Activated T-cell treated with anti-CD3 and anti-CD28 coated beads, Interleukin-2, amount 50 U/mL, for 4 hours (primary cell): ENCODE measurements at regions not wholly inside any gene's neighbourhood (a gene's known extent, or its start where the extent isn't known, plus 50 kb on each side); places are given as distances from the start of the nearest gene placed in this dataset.

Experiments
- ATAC-seq, 2 donors: fragments of 200-7000 bp; cut with Tn5 transposase; one replicate each; pipeline ENCODE4 v1.10.0; 2021
- DNase-seq: peaks from one replicate; pipeline ENCODE4 v3.0.0-alpha.2; 2020
- H3K27me3 Mint-ChIP-seq: one replicate; pipeline ENCODE4 v1.8.0; 2021; ENCODE audit warnings: low read depth, mixed read lengths
- H3K36me3 Mint-ChIP-seq: one replicate; pipeline ENCODE4 v1.8.0; 2022; ENCODE audit warnings: mixed read lengths; ENCODE audit not compliant: insufficient read depth
- H3K4me1 Mint-ChIP-seq: one replicate; pipeline ENCODE4 v1.8.0; 2021; ENCODE audit warnings: low read depth, mixed read lengths
- H3K4me3 Mint-ChIP-seq: one replicate; pipeline ENCODE4 v1.8.0; 2021; ENCODE audit warnings: mild to moderate bottlenecking, moderate library complexity, mixed read lengths
- H3K9me3 Mint-ChIP-seq: one replicate; pipeline ENCODE4 v1.8.0; 2021; ENCODE audit warnings: mixed read lengths

DNA sequence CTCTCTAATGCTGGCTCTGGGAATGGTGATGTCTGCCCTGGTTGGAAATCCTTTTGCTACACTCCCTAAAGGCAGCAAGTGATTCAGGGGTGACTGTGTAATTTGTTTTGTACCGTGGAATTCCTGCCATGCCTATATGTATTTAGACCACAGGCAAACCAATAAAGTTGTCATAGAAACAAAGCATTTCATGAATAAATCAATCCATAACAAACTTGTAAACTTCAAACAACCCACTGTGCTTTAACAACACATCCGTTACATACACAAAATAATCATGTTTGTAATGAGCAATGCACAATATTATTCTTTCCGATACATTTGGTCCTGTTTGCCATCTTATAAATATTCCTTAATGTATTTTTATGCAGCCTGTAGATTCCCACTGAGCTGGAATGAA is 330.3 kb upstream of the SNX7 start:
- H3K27me3 Mint-ChIP-seq = no peaks in the 10 kb centered on the region
- H3K4me1 Mint-ChIP-seq = no peaks in the 10 kb centered on the region
- no peak overlapping the region for H3K4me3 Mint-ChIP-seq
- DNase-seq = no peak
- no peak for ATAC-seq
- H3K36me3 Mint-ChIP-seq = no peaks in the 10 kb centered on the region
- H3K9me3 Mint-ChIP-seq = no peaks in the 10 kb centered on the region

DNA sequence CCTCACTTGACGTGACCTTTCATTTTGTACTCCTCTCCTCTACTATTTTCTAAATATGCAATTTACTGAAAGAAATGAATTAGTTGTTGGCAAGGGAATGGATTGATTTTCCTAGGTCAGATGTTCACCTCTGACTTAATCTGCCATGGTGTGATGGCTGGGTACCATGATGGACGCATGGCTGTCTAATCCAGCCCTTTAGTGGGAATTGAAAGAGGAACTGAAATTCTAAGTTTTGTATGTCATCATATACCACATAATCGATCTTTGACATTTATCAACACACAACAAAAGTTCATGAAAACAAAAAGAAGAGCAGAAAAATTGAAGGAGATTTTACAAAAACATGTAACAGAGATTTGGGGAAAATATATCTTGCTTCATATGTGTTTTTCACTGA is 331.3 kb upstream of the SNX7 start:
- ATAC-seq = no peak
- no peaks in the 10 kb centered on the region for H3K4me1 Mint-ChIP-seq
- H3K4me3 Mint-ChIP-seq = no peak overlapping the region
- no peaks in the 10 kb centered on the region for H3K36me3 Mint-ChIP-seq
- H3K27me3 Mint-ChIP-seq = no peaks in the 10 kb centered on the region
- H3K9me3 Mint-ChIP-seq = no peaks in the 10 kb centered on the region
- DNase-seq = no peak

DNA sequence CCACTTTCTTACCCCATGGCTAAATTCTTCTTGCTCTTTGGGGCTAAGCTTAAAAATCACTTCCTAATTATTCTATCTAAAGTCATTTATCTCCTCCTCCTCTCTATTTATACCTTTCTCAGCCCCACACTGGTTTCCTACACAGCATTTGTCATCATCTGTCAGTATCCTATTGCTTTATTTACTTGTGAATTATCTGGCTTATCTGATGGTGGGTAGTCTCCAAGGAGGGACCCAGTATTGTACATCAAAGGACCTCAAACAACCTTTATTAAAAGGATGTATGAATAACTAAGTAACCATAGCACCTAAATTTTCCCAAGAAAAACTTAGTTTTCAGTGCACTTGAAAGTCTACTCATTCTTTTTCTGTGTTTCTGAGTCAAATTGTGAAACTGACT is 332.7 kb upstream of the SNX7 start:
- DNase-seq (no peak), ATAC-seq (no peak)
- Mint-ChIP-seq H3K4me3 (no peak overlapping the region), H3K27me3 (no peaks in the 10 kb centered on the region), H3K4me1 (peaks cover 6% of the 10 kb centered on the region), H3K36me3 (no peaks in the 10 kb centered on the region), H3K9me3 (no peaks in the 10 kb centered on the region)

DNA sequence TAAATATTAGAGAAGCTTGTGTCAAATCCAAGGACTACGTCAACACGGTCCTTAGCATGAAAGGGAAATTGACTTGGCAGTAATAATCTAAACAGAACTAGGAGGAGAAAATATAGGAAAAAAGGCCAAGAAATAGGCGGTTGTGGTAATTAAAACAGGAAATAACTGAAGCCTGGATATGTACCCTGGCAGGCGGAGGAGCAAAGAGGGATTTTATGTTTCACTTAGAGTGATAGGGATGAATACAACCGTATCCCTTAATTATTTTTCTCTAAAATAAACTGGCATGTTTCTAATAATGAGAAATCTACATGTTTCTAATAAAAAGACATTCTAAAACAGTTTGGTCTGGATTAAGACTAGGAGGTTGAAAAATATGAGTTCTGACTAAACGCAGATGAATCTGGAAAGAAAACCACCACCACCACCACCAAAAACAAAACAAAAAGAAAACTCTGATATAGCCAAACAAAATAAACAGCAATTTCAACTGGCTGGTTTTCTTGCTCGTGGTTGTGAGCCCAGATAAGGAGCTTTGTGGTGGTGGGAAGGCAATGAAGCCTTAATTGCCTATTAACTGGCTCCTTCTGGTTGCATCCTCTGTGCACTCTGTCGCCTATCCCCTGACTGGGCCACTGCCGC is 334.2 kb upstream of the SNX7 start:
- H3K27me3 Mint-ChIP-seq = no peaks in the 10 kb centered on the region
- peaks cover 13% of the 10 kb centered on the region for H3K4me1 Mint-ChIP-seq
- DNase-seq (no peak), ATAC-seq (no peak)
- H3K4me3 Mint-ChIP-seq = no peak overlapping the region
- no peaks in the 10 kb centered on the region for H3K9me3 Mint-ChIP-seq
- H3K36me3 Mint-ChIP-seq = no peaks in the 10 kb centered on the region

GRCh38 chr1:98325646-98326440 is 335.7 kb upstream of the SNX7 start:
- H3K9me3 Mint-ChIP-seq = no peaks in the 10 kb centered on the region
- no peak for ATAC-seq
- DNase-seq = no peak
- peaks cover 13% of the 10 kb centered on the region for H3K4me1 Mint-ChIP-seq
- no peaks in the 10 kb centered on the region for H3K36me3 Mint-ChIP-seq
- H3K4me3 Mint-ChIP-seq = no peak overlapping the region
- H3K27me3 Mint-ChIP-seq = no peaks in the 10 kb centered on the region

GRCh38 chr1:98323906-98324358 is 337.6 kb upstream of the SNX7 start:
- no peak for ATAC-seq

GRCh38 chr1:98323388-98323787 is 338.1 kb upstream of the SNX7 start:
- Mint-ChIP-seq H3K4me1 (peaks cover 13% of the 10 kb centered on the region), H3K27me3 (peaks cover 2% of the 10 kb centered on the region), H3K36me3 (no peaks in the 10 kb centered on the region), H3K4me3 (no peak overlapping the region), H3K9me3 (peaks cover 5% of the 10 kb centered on the region)
- ATAC-seq (no peak), DNase-seq (no peak)

More at GRCh38 chr1:98323906-98324358, 337.6 kb upstream of the SNX7 start:
- Mint-ChIP-seq H3K36me3 (no peaks in the 10 kb centered on the region), H3K9me3 (peaks cover 5% of the 10 kb centered on the region), H3K27me3 (peaks cover 2% of the 10 kb centered on the region), H3K4me1 (peaks cover 13% of the 10 kb centered on the region), H3K4me3 (peak overlapping the region; percentile 7)
- DNase-seq = no peak

DNA sequence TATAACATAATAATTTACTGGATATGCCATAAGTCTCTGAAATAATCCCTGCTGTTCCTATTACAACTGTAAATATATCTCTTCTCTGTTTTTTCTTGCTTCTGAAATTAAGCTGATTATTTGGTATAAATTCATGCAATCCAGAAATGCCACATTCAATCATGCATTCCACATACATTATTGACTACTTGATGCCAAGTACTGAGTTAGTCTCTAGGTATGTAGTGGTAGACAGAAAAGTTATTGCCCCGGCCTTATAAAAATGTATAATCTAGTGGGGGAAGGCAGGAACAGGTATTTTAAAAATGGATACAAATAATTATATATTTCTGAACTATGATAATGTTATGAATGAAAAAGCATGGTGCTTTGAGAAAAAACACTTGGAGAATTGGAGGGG is 338.6 kb upstream of the SNX7 start:
- peaks cover 13% of the 10 kb centered on the region for H3K4me1 Mint-ChIP-seq
- no peak for ATAC-seq
- H3K36me3 Mint-ChIP-seq = no peaks in the 10 kb centered on the region
- H3K4me3 Mint-ChIP-seq = no peak overlapping the region
- H3K9me3 Mint-ChIP-seq = peaks cover 5% of the 10 kb centered on the region
- H3K27me3 Mint-ChIP-seq = peaks cover 2% of the 10 kb centered on the region
- no peak for DNase-seq

GRCh38 chr1:98322086-98322485 is 339.4 kb upstream of the SNX7 start:
- H3K4me1 Mint-ChIP-seq = peaks cover 13% of the 10 kb centered on the region
- no peaks in the 10 kb centered on the region for H3K36me3 Mint-ChIP-seq
- peaks cover 2% of the 10 kb centered on the region for H3K27me3 Mint-ChIP-seq
- peaks cover 8% of the 10 kb centered on the region for H3K9me3 Mint-ChIP-seq
- ATAC-seq (no peak), DNase-seq (no peak)
- no peak overlapping the region for H3K4me3 Mint-ChIP-seq

DNA sequence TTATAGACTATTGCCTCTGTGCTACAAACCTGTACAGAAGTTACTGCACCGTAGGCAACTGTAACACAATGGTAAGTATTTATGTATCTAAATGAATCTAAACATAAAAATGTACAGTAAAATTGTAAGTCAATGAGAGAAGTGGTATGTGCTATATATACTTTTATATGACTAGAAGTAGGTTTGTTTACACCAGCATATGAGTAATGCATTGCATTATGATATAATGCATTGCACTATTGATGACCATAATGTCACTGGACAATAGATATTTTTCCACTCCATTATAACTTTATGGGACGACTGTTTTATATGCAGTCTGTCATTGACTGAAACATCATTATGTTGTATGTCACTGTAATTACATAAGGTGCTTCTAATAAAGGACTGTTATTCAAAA is 340.3 kb upstream of the SNX7 start:
- ATAC-seq (no peak), DNase-seq (no peak)
- peaks cover 8% of the 10 kb centered on the region for H3K9me3 Mint-ChIP-seq
- peaks cover 2% of the 10 kb centered on the region for H3K27me3 Mint-ChIP-seq
- no peak overlapping the region for H3K4me3 Mint-ChIP-seq
- H3K4me1 Mint-ChIP-seq = peaks cover 13% of the 10 kb centered on the region
- H3K36me3 Mint-ChIP-seq = no peaks in the 10 kb centered on the region

DNA sequence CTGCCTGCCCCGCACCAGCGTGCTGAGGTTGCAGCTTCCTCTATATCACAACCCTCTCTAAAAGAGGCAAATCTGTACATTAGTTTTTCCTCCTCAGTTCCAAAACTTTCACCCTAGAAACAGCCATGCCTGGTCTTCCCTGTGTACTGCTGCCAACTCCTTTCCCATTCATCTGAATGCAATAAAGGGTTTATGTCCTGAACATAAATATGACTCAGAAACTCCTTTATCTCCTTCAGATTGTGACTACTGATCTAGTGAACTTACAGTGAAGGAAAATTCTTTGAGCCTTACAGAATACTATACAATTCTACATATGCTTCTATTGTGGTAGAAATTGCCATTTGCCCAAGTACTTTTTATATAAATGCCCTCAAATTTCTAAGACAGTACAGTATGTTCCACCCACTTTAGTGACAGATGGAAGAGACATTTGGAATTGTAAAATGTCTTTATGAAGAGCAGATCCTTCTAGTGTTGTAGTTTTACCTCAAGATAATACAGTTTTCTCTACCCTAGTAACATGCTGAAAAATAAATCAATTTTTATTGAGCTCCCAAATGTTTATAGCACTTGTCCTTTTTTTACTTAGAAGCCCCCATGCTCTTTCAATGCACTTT is 345.1 kb upstream of the SNX7 start:
- peaks cover 8% of the 10 kb centered on the region for H3K9me3 Mint-ChIP-seq
- H3K4me3 Mint-ChIP-seq = no peak overlapping the region
- ATAC-seq = no peak
- no peaks in the 10 kb centered on the region for H3K4me1 Mint-ChIP-seq
- no peaks in the 10 kb centered on the region for H3K36me3 Mint-ChIP-seq
- peaks cover 2% of the 10 kb centered on the region for H3K27me3 Mint-ChIP-seq
- DNase-seq = no peak

DNA sequence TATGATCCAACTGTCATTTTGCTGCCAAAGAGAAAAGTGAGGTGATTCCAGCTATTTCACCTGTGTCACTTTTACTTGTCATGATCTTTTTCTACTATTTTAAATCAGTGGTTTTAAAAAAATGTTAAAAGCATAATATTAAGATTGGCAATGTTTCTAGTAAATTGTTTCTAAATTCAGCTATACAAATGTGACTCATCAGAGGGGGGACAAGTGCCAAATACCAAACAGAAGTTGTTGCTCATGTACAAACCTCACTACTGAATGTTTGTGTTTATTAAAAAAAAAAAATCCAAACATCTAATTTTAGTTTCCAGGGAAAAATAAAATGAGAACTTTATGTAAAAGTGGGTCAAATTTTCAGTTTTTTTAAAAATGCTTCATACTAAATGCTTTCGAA is 346.2 kb upstream of the SNX7 start:
- no peak for ATAC-seq
- DNase-seq = no peak
- Mint-ChIP-seq H3K4me3 (no peak overlapping the region), H3K4me1 (no peaks in the 10 kb centered on the region), H3K27me3 (peaks cover 2% of the 10 kb centered on the region), H3K9me3 (peaks cover 3% of the 10 kb centered on the region), H3K36me3 (no peaks in the 10 kb centered on the region)

GRCh38 chr1:98314601-98315000 is 346.9 kb upstream of the SNX7 start:
- no peak for DNase-seq
- peaks cover 7% of the 10 kb centered on the region for H3K9me3 Mint-ChIP-seq
- H3K27me3 Mint-ChIP-seq = peaks cover 2% of the 10 kb centered on the region
- no peak for ATAC-seq
- no peaks in the 10 kb centered on the region for H3K4me1 Mint-ChIP-seq
- H3K4me3 Mint-ChIP-seq = no peak overlapping the region
- no peaks in the 10 kb centered on the region for H3K36me3 Mint-ChIP-seq

GRCh38 chr1:98306517-98307089 is 354.9 kb upstream of the SNX7 start:
- Mint-ChIP-seq H3K4me1 (peaks cover 3% of the 10 kb centered on the region), H3K9me3 (peaks cover 4% of the 10 kb centered on the region), H3K4me3 (no peak overlapping the region), H3K27me3 (no peaks in the 10 kb centered on the region), H3K36me3 (no peaks in the 10 kb centered on the region)
- DNase-seq (no peak), ATAC-seq (no peak)
